Keratinocyte (primary cell): ENCODE measurements at regions not wholly inside any gene's neighbourhood (a gene's known extent, or its start where the extent isn't known, plus 50 kb on each side); places are given as distances from the start of the nearest gene placed in this dataset.

ENCODE experiments used
- DNase-seq: peaks from one replicate; pipeline ENCODE4 v3.0.0-alpha.2; 2011; ENCODE audit warnings: low read depth, missing footprints, low spot score
- FAIRE-seq: peaks from 2 replicates; lab custom pipeline; 2011; peaks lifted over from hg19 to GRCh38; lab: Jason Lieb, UNC
- H2AFZ ChIP-seq: 2 replicates; pipeline ENCODE4 v1.6.0; 2012; ENCODE audit warnings: low read length, control low read depth, inconsistent platforms; ENCODE audit not compliant: control insufficient read depth
- H3K27ac ChIP-seq: 2 replicates; pipeline ENCODE4 v1.5.1; 2011; ENCODE audit warnings: low read length; ENCODE audit not compliant: control insufficient read depth, insufficient read depth
- H3K27me3 ChIP-seq: 3 replicates; pipeline ENCODE4 v1.6.0; 2011; ENCODE audit warnings: low read length; ENCODE audit not compliant: control insufficient read depth, insufficient read depth; ENCODE audit errors: extremely low read depth
- H3K36me3 ChIP-seq, 2 experiments: 2 replicates in 1 of 2; 3 replicates in 1 of 2; pipeline ENCODE4 v1.5.1; 2011; ENCODE audit warnings: low read length in 2 of 2, mild to moderate bottlenecking in 1 of 2; ENCODE audit not compliant: control insufficient read depth in 2 of 2, insufficient read depth in 2 of 2; ENCODE audit errors: extremely low read depth in 1 of 2
- H3K4me1 ChIP-seq: 3 replicates; pipeline ENCODE4 v1.5.1; 2011; ENCODE audit warnings: low read length; ENCODE audit not compliant: control insufficient read depth, insufficient read depth; ENCODE audit errors: extremely low read depth
- H3K4me2 ChIP-seq: 3 replicates; pipeline ENCODE4 v1.6.0; 2011; ENCODE audit warnings: low read depth, low read length; ENCODE audit not compliant: control insufficient read depth, insufficient read depth; ENCODE audit errors: extremely low read depth
- H3K4me3 ChIP-seq, 3 experiments: fragments of 200-600 bp in 1 of 3; sonication (generic) in 1 of 3; 2 replicates in 2 of 3; 3 replicates in 1 of 3; pipeline ENCODE4 v1.5.1; 2011 to 2016; ENCODE audit warnings: low read length in 3 of 3, mild to moderate bottlenecking in 3 of 3, control low read depth in 2 of 3, inconsistent platforms in 1 of 3, low read depth in 1 of 3, mixed read lengths in 1 of 3, mixed run types in 1 of 3, moderate library complexity in 1 of 3; ENCODE audit not compliant: control insufficient read depth in 2 of 3, insufficient read depth in 2 of 3; ENCODE audit errors: extremely low read depth in 1 of 3
- H3K79me2 ChIP-seq: 2 replicates; pipeline ENCODE4 v1.6.0; 2012; ENCODE audit warnings: low read length; ENCODE audit not compliant: control insufficient read depth, insufficient read depth
- H3K9ac ChIP-seq: 3 replicates; pipeline ENCODE4 v1.6.0; 2011; ENCODE audit warnings: low read length; ENCODE audit not compliant: control insufficient read depth, insufficient read depth; ENCODE audit errors: extremely low read depth
- H3K9me1 ChIP-seq: 3 replicates; pipeline ENCODE4 v1.6.0; 2011; ENCODE audit warnings: low read length; ENCODE audit not compliant: control insufficient read depth, insufficient read depth; ENCODE audit errors: extremely low read depth
- H3K9me3 ChIP-seq: 2 replicates; pipeline ENCODE4 v1.5.1; 2012; ENCODE audit warnings: low read depth, low read length; ENCODE audit not compliant: control insufficient read depth
- H4K20me1 ChIP-seq: 3 replicates; pipeline ENCODE4 v1.6.0; 2011; ENCODE audit warnings: low read length; ENCODE audit not compliant: control insufficient read depth, insufficient read depth; ENCODE audit errors: extremely low read depth
- EZH2 ChIP-seq: IDR thresholded peaks from one replicate; pipeline ENCODE4 v1.6.1; 2012; ENCODE audit warnings: inconsistent platforms, mild to moderate bottlenecking, low read length, moderate library complexity
- dilution Hi-C: fragments of 300-500 bp; cut with MboI; formaldehyde crosslinking; loops from one replicate; pipeline ENCODE4 v1.7.0; 2020; ENCODE audit warnings: low sequenced_read_pairs; ENCODE audit not compliant: extremely low pct_ligation_motif_present
- TF ChIP-seq, protein P1 (sequence below), 3 experiments: IDR thresholded peaks in 1 of 3; conservative IDR thresholded peaks in 1 of 3; optimal IDR thresholded peaks in 1 of 3; 2 replicates in 2 of 3; 3 replicates in 1 of 3; pipeline versions ENCODE3 to v1.5.1; 2011; ENCODE audit warnings: low read length in 3 of 3, mild to moderate bottlenecking in 3 of 3, moderate library complexity in 2 of 3, control low read depth in 1 of 3, inconsistent platforms in 1 of 3; ENCODE audit not compliant: insufficient read depth in 2 of 3; ENCODE audit errors: extremely low read depth in 1 of 3

DNA sequence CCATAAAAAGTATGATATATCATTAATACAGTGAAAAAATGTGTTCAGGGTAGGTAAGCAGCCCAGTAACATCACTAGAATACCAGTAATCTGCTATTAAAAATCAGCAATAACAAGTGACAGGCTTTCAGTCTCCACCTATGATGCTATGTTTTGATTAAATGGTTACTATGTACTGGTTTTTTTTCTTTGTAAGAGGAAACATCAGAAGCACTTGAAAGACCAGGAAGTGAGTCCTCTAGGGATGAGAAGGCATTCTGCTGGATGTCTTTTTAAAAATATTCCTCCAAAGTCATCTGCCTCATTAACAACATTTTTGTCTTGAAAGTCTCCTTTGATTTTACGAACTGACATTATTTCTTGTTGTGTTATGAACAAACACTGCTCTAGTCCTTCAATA is 136.0 kb upstream of the FAM98A start:
- Histone ChIP-seq H3K9me3 (no peaks in the 10 kb centered on the region), H4K20me1 (no peaks in the 10 kb centered on the region), H3K27ac (no peak overlapping the region), H3K79me2 (no peaks in the 10 kb centered on the region), H3K4me3 (no peak overlapping the region), H2AFZ (no peak overlapping the region), H3K4me2 (no peak overlapping the region), H3K27me3 (no peaks in the 10 kb centered on the region), H3K9ac (no peak overlapping the region), H3K4me1 (no peaks in the 10 kb centered on the region), H3K36me3 (no peaks in the 10 kb centered on the region), H3K9me1 (no peaks in the 10 kb centered on the region)
- no peak for FAIRE-seq
- dilution Hi-C loops, result no loop called here
- no peak for DNase-seq
- TF ChIP-seq, protein P1, sequence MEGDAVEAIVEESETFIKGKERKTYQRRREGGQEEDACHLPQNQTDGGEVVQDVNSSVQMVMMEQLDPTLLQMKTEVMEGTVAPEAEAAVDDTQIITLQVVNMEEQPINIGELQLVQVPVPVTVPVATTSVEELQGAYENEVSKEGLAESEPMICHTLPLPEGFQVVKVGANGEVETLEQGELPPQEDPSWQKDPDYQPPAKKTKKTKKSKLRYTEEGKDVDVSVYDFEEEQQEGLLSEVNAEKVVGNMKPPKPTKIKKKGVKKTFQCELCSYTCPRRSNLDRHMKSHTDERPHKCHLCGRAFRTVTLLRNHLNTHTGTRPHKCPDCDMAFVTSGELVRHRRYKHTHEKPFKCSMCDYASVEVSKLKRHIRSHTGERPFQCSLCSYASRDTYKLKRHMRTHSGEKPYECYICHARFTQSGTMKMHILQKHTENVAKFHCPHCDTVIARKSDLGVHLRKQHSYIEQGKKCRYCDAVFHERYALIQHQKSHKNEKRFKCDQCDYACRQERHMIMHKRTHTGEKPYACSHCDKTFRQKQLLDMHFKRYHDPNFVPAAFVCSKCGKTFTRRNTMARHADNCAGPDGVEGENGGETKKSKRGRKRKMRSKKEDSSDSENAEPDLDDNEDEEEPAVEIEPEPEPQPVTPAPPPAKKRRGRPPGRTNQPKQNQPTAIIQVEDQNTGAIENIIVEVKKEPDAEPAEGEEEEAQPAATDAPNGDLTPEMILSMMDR (optimal IDR thresholded peaks at IDR 0.05 in 1 of 3, IDR thresholded peaks at IDR 0.05 in 1 of 3, conservative IDR thresholded peaks at IDR 0.05 in 1 of 3; ENCODE audit: extremely low read depth in 1 of 3, insufficient read depth in 2 of 3, low read length in 3 of 3), result no peak
- TF ChIP-seq EZH2, result no peak

DNA sequence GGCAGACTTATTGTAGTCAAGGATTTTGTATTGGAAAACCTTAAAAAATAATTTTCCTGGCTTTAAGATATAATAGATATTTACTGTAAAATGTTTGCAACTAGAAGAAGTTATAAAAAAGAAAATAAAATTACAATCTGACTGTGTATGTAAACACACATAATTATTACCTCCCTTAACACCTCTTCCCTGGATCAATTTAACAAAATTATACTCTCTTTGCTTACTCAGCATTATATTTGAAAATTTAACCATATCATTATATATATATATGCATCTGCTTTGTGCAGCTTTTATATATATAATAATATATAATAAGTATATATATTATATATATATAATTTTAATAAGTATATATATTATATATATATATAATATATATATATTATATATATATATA is 131.7 kb upstream of the FAM98A start:
- H3K27me3 ChIP-seq, result no peaks in the 10 kb centered on the region
- TF ChIP-seq, protein P1 (optimal IDR thresholded peaks at IDR 0.05 in 1 of 3, IDR thresholded peaks at IDR 0.05 in 1 of 3, conservative IDR thresholded peaks at IDR 0.05 in 1 of 3; ENCODE audit: extremely low read depth in 1 of 3, insufficient read depth in 2 of 3, low read length in 3 of 3), result no peak
- TF ChIP-seq EZH2, result no peak
- no peak overlapping the region for H3K4me2 ChIP-seq
- no peak overlapping the region for H3K9ac ChIP-seq
- H2AFZ ChIP-seq, result no peak overlapping the region
- H3K9me3 ChIP-seq, result peaks cover 2% of the 10 kb centered on the region
- no peaks in the 10 kb centered on the region for H3K4me1 ChIP-seq
- no peaks in the 10 kb centered on the region for H3K36me3 ChIP-seq
- H3K79me2 ChIP-seq, result no peaks in the 10 kb centered on the region
- H3K27ac ChIP-seq, result no peak overlapping the region
- no peak overlapping the region for H3K4me3 ChIP-seq
- no peak for DNase-seq
- no peaks in the 10 kb centered on the region for H3K9me1 ChIP-seq
- dilution Hi-C loops, result no loop called here
- no peaks in the 10 kb centered on the region for H4K20me1 ChIP-seq
- FAIRE-seq, result no peak
